ENCODE measurements at regions not wholly inside any gene's neighbourhood (a gene's known extent, or its start where the extent isn't known, plus 50 kb on each side); places are given as distances from the start of the nearest gene placed in this dataset.

DNA sequence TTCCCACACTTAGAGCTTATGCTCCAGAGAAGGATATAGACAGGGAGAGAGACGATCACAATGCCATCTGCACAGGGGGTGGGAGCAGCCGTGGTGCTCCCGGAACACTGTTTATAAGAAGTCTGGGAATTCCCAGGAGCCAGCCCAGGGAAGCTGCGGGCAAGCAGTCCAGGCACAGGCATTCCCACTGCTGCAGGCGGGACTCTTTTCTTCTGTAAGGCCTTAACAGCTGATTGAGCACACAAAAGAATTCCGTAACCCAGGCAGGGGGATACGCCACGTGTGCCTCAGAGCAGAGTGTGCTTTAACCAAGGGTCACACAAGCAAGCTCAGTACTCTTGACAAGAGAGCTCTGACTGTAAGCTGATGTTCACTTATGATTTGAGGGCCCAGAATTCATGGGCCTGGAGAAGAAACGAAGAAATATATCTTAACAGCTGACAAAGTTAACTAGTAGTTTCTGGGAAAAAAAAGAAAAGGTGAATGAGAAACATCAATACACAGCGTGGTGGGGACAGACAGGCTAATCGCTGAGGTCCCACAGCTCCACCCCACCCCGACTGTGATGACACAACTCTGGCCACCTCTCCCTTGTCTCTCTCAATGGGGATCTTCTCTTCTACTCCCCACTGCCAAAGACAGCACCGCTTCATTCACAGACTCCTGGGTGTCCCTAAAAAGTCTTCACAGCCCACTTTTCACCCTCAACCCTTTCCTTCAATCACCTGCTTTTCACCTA, 85.9 kb upstream of the SIMC1 start:
- TF ChIP-seq, protein P1, sequence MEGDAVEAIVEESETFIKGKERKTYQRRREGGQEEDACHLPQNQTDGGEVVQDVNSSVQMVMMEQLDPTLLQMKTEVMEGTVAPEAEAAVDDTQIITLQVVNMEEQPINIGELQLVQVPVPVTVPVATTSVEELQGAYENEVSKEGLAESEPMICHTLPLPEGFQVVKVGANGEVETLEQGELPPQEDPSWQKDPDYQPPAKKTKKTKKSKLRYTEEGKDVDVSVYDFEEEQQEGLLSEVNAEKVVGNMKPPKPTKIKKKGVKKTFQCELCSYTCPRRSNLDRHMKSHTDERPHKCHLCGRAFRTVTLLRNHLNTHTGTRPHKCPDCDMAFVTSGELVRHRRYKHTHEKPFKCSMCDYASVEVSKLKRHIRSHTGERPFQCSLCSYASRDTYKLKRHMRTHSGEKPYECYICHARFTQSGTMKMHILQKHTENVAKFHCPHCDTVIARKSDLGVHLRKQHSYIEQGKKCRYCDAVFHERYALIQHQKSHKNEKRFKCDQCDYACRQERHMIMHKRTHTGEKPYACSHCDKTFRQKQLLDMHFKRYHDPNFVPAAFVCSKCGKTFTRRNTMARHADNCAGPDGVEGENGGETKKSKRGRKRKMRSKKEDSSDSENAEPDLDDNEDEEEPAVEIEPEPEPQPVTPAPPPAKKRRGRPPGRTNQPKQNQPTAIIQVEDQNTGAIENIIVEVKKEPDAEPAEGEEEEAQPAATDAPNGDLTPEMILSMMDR (IDR thresholded peaks at IDR 0.05; ENCODE audit: insufficient read depth, low read length) = no peak
- TF ChIP-seq POLR2AphosphoS5 (IDR thresholded peaks at IDR 0.05; ENCODE audit: low read depth) = no peak
